Transverse colon (tissue), 4 donors: ENCODE measurements at regions not wholly inside any gene's neighbourhood (a gene's known extent, or its start where the extent isn't known, plus 50 kb on each side); places are given as distances from the start of the nearest gene placed in this dataset.

Experiments used
- CTCF ChIP-seq, 5 experiments: fragments of 200-600 bp in 3 of 5; fragments of 450-650 bp in 2 of 5; sonication (generic) in 3 of 5; IDR thresholded peaks; 1 replicate in 2 of 5; 2 replicates in 3 of 5; pipeline ENCODE4 v1.5.1; 2016 to 2017; ENCODE audit warnings: antibody characterized with exemption in 5 of 5, inconsistent platforms in 3 of 5, mild to moderate bottlenecking in 2 of 5, moderate library complexity in 1 of 5
- EP300 ChIP-seq: sonication (generic); formaldehyde crosslinking; IDR thresholded peaks from one replicate; pipeline ENCODE4 v1.6.1; 2017; ENCODE audit warnings: antibody characterized with exemption, low read depth
- POLR2A ChIP-seq: fragments of 450-650 bp; IDR thresholded peaks from one replicate; pipeline ENCODE4 v1.6.1; 2016; ENCODE audit warnings: antibody characterized with exemption, mild to moderate bottlenecking, moderate library complexity
- POLR2AphosphoS5 ChIP-seq, 3 donors: sonication (generic); formaldehyde crosslinking; IDR thresholded peaks; one replicate each; pipeline ENCODE4 v1.6.1; 2016; ENCODE audit warnings: antibody characterized with exemption in 3 of 3

- no peak for TF ChIP-seq CTCF (IDR thresholded peaks at IDR 0.05)
- no peak for TF ChIP-seq POLR2AphosphoS5 (IDR thresholded peaks at IDR 0.05)
- TF ChIP-seq POLR2A: no peak
- no peak for TF ChIP-seq EP300
These were observed 842.9 kb upstream of the TSPY4 start for GRCh38 chrY:8494396-8494795.
